OCI-LY3 (cell line): ENCODE measurements at regions not wholly inside any gene's neighbourhood (a gene's known extent, or its start where the extent isn't known, plus 50 kb on each side); places are given as distances from the start of the nearest gene placed in this dataset.

ENCODE experiments used
- CTCF ChIP-seq: fragments of 200-600, 300-600 bp; sonication (generic); IDR thresholded peaks from 2 replicates; pipeline ENCODE4 v1.5.1; 2014; ENCODE audit warnings: antibody characterized with exemption, low read length, low read depth
- EZH2phosphoT487 ChIP-seq: fragments of 200-600 bp; shearing (Covaris generic); IDR thresholded peaks from 2 replicates; pipeline ENCODE4 v1.6.1; 2018; ENCODE audit warnings: antibody characterized with exemption, mixed run types, low read depth

- TF ChIP-seq CTCF = no peak
- no peak for TF ChIP-seq EZH2phosphoT487
Measured at GRCh38 chr9:82091610-82092009, 103.0 kb downstream of the SPATA31D1 start.
